C4-2B (cell line): ENCODE measurements at regions not wholly inside any gene's neighbourhood (a gene's known extent, or its start where the extent isn't known, plus 50 kb on each side); places are given as distances from the start of the nearest gene placed in this dataset.

Experiments used
- CTCF ChIP-seq: fragments of 450-650 bp; conservative IDR thresholded peaks from 2 replicates; pipeline ENCODE4 v1.5.1; 2017; ENCODE audit warnings: mild to moderate bottlenecking
- ZFX ChIP-seq: fragments of 450-650 bp; IDR thresholded peaks from 2 replicates; pipeline ENCODE4 v1.6.1; 2017

- no peak for TF ChIP-seq CTCF
- TF ChIP-seq ZFX, result no peak
These were observed 1120.8 kb upstream of the TMEFF2 start for GRCh38 chr2:193315428-193316091.
